HCT116 (cell line): ENCODE measurements at regions not wholly inside any gene's neighbourhood (a gene's known extent, or its start where the extent isn't known, plus 50 kb on each side); places are given as distances from the start of the nearest gene placed in this dataset.

ENCODE experiments used
- ATAC-seq: fragments of 200-7000 bp; cut with Tn5 transposase; 2 replicates; pipeline ENCODE4 v1.9.1; 2020; ENCODE audit warnings: mild to moderate bottlenecking, moderate library complexity
- BruUV-seq: library from RNA; stranded (reverse); fragments of 400-500 nt; replicated peaks from 2 replicates; lab custom pipeline; 2021; lab: Mats Ljungman, UMichigan
- CTCF ChIA-PET: fragments of 300-600 bp; sonication (Branson Sonifier 250); formaldehyde crosslinking; loops from one replicate; lab custom pipeline; 2021; ENCODE audit warnings: antibody characterized with exemption; lab: Charles Lee
- POLR2A ChIA-PET: fragments of 300-600, 350-600 bp; sonication (Branson Sonifier 250); formaldehyde crosslinking; loops from one replicate; lab custom pipeline; 2021; ENCODE audit warnings: antibody characterized with exemption; lab: Charles Lee
- RAD21 ChIA-PET, 2 experiments: fragments of 300-600 bp; sonication (Branson Sonifier 250); formaldehyde crosslinking; loops; one replicate each; lab custom pipeline; 2023; ENCODE audit warnings: low total read pairs in 2 of 2; ENCODE audit not compliant: uncharacterized antibody in 2 of 2, unreplicated experiment in 2 of 2, low non-redundant PET in 1 of 2; lab: Charles Lee
- DNase-seq: peaks from one replicate; pipeline ENCODE4 v3.0.0-alpha.2; 2010; ENCODE audit warnings: low read depth, low spot score
- H2AFZ ChIP-seq: fragments of 200-600 bp; shearing (Covaris generic), sonication (generic); 2 replicates; pipeline ENCODE4 v1.6.1; 2017; ENCODE audit warnings: low read depth, mixed run types, mixed read lengths, antibody characterized with exemption, low read length; ENCODE audit not compliant: poor library complexity, severe bottlenecking
- H3K27ac ChIP-seq: 2 replicates; pipeline ENCODE4 v1.5.1; 2012; ENCODE audit warnings: low read depth, low read length
- H3K27me3 ChIP-seq: fragments of 200-600 bp; sonication (generic); 2 replicates; pipeline ENCODE4 v1.6.1; 2016; ENCODE audit warnings: mixed run types, low read length, mixed read lengths; ENCODE audit not compliant: insufficient read depth
- H3K36me3 ChIP-seq, 2 experiments: fragments of 200-500 bp in 1 of 2; fragments of 200-600 bp in 1 of 2; sonication (Bioruptor generic) in 1 of 2; sonication (generic) in 1 of 2; 2 replicates each; pipeline versions ENCODE4 v1.5.1 to v1.6.1; 2014 to 2016; ENCODE audit warnings: low read length in 2 of 2, inconsistent platforms in 1 of 2, mixed read lengths in 1 of 2, mixed run types in 1 of 2; ENCODE audit not compliant: insufficient read depth in 2 of 2, control insufficient read depth in 1 of 2
- H3K4me1 ChIP-seq, 2 experiments: fragments of 200-600 bp in 1 of 2; sonication (generic) in 1 of 2; 2 replicates each; pipeline versions ENCODE4 v1.5.1 to v1.6.1; 2012 to 2017; ENCODE audit warnings: low read length in 2 of 2, inconsistent platforms in 1 of 2, mild to moderate bottlenecking in 1 of 2, mixed read lengths in 1 of 2, mixed run types in 1 of 2, moderate library complexity in 1 of 2; ENCODE audit not compliant: insufficient read depth in 2 of 2, control insufficient read depth in 1 of 2
- H3K4me2 ChIP-seq: fragments of 200-600 bp; sonication (generic); 2 replicates; pipeline ENCODE4 v1.6.1; 2017; ENCODE audit warnings: mixed run types, low read length, mixed read lengths
- H3K4me3 ChIP-seq, 2 experiments: fragments of 200-600 bp in 1 of 2; sonication (generic) in 1 of 2; replicated peaks in 1 of 2; 2 replicates each; pipeline ENCODE4 v1.5.1; 2011 to 2016; ENCODE audit warnings: low read length in 2 of 2, control low read depth in 1 of 2, low read depth in 1 of 2, mild to moderate bottlenecking in 1 of 2, mixed read lengths in 1 of 2, mixed run types in 1 of 2
- H3K79me2 ChIP-seq: fragments of 200-600 bp; sonication (generic); 2 replicates; pipeline ENCODE4 v1.6.1; 2017; ENCODE audit warnings: mild to moderate bottlenecking, mixed run types, low read length, moderate library complexity, mixed read lengths; ENCODE audit not compliant: insufficient read depth
- H3K9ac ChIP-seq: fragments of 200-600 bp; sonication (generic); 2 replicates; pipeline ENCODE4 v1.6.1; 2016; ENCODE audit warnings: low read length, mixed read lengths
- H3K9me2 ChIP-seq: fragments of 200-600 bp; sonication (generic), shearing (Covaris generic); 2 replicates; pipeline ENCODE4 v1.6.1; 2017; ENCODE audit warnings: mixed run types, mild to moderate bottlenecking, moderate library complexity; ENCODE audit not compliant: insufficient read depth
- H3K9me3 ChIP-seq, 2 experiments: fragments of 200-500 bp in 1 of 2; fragments of 200-600 bp in 1 of 2; sonication (Bioruptor generic) in 1 of 2; sonication (generic) in 1 of 2; 2 replicates each; pipeline ENCODE4 v1.6.1; 2014 to 2017; ENCODE audit warnings: low read length in 2 of 2, mixed read lengths in 2 of 2, inconsistent platforms in 1 of 2, low read depth in 1 of 2, mild to moderate bottlenecking in 1 of 2, mixed run types in 1 of 2, moderate library complexity in 1 of 2; ENCODE audit not compliant: control insufficient read depth in 1 of 2, insufficient read depth in 1 of 2
- H4K20me1 ChIP-seq: fragments of 200-600 bp; sonication (generic), shearing (Covaris generic); 2 replicates; pipeline ENCODE4 v1.6.1; 2017; ENCODE audit warnings: mixed run types, mild to moderate bottlenecking, moderate library complexity; ENCODE audit not compliant: insufficient read depth
- CEBPB ChIP-seq: IDR thresholded peaks from 2 replicates; pipeline ENCODE4 v1.6.1; 2012; ENCODE audit warnings: low read depth
- EGR1 ChIP-seq: IDR thresholded peaks from 2 replicates; pipeline ENCODE4 v1.6.1; 2012; ENCODE audit warnings: low read depth
- EZH2 ChIP-seq: fragments of 200-600 bp; sonication (generic); IDR thresholded peaks from 2 replicates; pipeline ENCODE4 v1.6.1; 2017; ENCODE audit warnings: antibody characterized with exemption, mixed run types
- FOSL1 ChIP-seq: IDR thresholded peaks from 2 replicates; pipeline ENCODE4 v1.6.1; 2012; ENCODE audit warnings: low read depth
- POLR2A ChIP-seq: IDR thresholded peaks from 2 replicates; pipeline ENCODE4 v1.7.0; 2011; ENCODE audit warnings: borderline replicate concordance; ENCODE audit not compliant: insufficient read depth, insufficient read length; ENCODE audit errors: extremely low read depth
- RAD21 ChIP-seq: IDR thresholded peaks from 2 replicates; pipeline ENCODE4 v1.6.1; 2012; ENCODE audit warnings: low read depth, mild to moderate bottlenecking
- SIN3A ChIP-seq: IDR thresholded peaks from 2 replicates; pipeline ENCODE4 v1.6.1; 2012; ENCODE audit warnings: low read depth
- SRF ChIP-seq: IDR thresholded peaks from 2 replicates; pipeline ENCODE4 v1.6.1; 2012; ENCODE audit warnings: low read depth
- YY1 ChIP-seq: IDR thresholded peaks from 2 replicates; pipeline ENCODE4 v1.6.1; 2011; ENCODE audit warnings: low read length, low read depth, moderate library complexity, mild to moderate bottlenecking; ENCODE audit not compliant: insufficient replicate concordance; ENCODE audit errors: extremely low read depth
- ZNF274 ChIP-seq: fragments of 200-500 bp; sonication (Bioruptor generic); IDR thresholded peaks from 2 replicates; pipeline ENCODE4 v1.6.1; 2014; ENCODE audit warnings: mild to moderate bottlenecking, low read depth, low read length, inconsistent platforms
- intact Hi-C: fragments of 100-400 bp; cut with micrococcal nuclease; formaldehyde crosslinking; loops from 2 replicates; pipeline ENCODE4 v1.10.0; 2022

GRCh38 chr13:40245567-40245966 lies 420.9 kb downstream of the FOXO1 start (continued):
- no peak for TF ChIP-seq CEBPB
- TF ChIP-seq SRF, result no peak
- no peak for TF ChIP-seq ZNF274
- TF ChIP-seq EZH2, result no peak
- TF ChIP-seq SIN3A, result no peak
- no peak for TF ChIP-seq RAD21
- TF ChIP-seq FOSL1, result no peak
- no peak for TF ChIP-seq YY1
- no peak for TF ChIP-seq EGR1
- TF ChIP-seq, all 23 proteins: peak for 0

- Histone ChIP-seq H3K4me2 (no peak overlapping the region), H3K9me2 (no peaks in the 10 kb centered on the region), H3K4me1 (no peaks in the 10 kb centered on the region), H3K27ac (no peak overlapping the region), H3K9ac (no peak overlapping the region), H3K4me3 (no peak overlapping the region), H3K27me3 (no peaks in the 10 kb centered on the region), H3K9me3 (no peaks in the 10 kb centered on the region), H2AFZ (no peak overlapping the region), H3K36me3 (no peaks in the 10 kb centered on the region), H3K79me2 (no peaks in the 10 kb centered on the region), H4K20me1 (no peaks in the 10 kb centered on the region)
- TF ChIP-seq POLR2A (no peak), RAD21 (no peak), EGR1 (no peak)
- ATAC-seq, result no peak
- intact Hi-C loops, result no loop called here
- CTCF ChIA-PET, result no interaction called here
- RAD21 ChIA-PET, result no interaction called here
- POLR2A ChIA-PET, result no interaction called here
- DNase-seq, result no peak
- BruUV-seq, result no TSS peak
Measured at GRCh38 chr13:40247845-40248244, 418.6 kb downstream of the FOXO1 start.
